ENCODE measurements at regions not wholly inside any gene's neighbourhood (a gene's known extent, or its start where the extent isn't known, plus 50 kb on each side); places are given as distances from the start of the nearest gene placed in this dataset.
"Not testable (repeated sequence)": the region's sequence is repeated elsewhere in the genome, so short reads cannot be mapped to it uniquely, and the experiment has no call there.

- no peak for TF ChIP-seq CTCF (IDR thresholded peaks at IDR 0.05; ENCODE audit: extremely low read depth, missing control alignments)
- no peak for DNase-seq (ENCODE audit: low spot score)
Observed at GRCh38 chr20:50333812-50334211, 143.2 kb downstream of the CEBPB start.

- not testable (repeated sequence) for DNase-seq (ENCODE audit: low spot score)
Observed at GRCh38 chr20:50334512-50334911, 143.9 kb downstream of the CEBPB start.

- peak; percentile 45 for DNase-seq (ENCODE audit: low spot score)
Observed at GRCh38 chr20:50335105-50335504, 144.5 kb downstream of the CEBPB start.

GRCh38 chr20:50335866-50336265, 145.2 kb downstream of the CEBPB start:
- no peak for TF ChIP-seq CTCF (IDR thresholded peaks at IDR 0.05; ENCODE audit: extremely low read depth, missing control alignments)
- DNase-seq (ENCODE audit: low spot score) = no peak

More at GRCh38 chr20:50335105-50335504, 144.5 kb downstream of the CEBPB start:
- TF ChIP-seq CTCF (IDR thresholded peaks at IDR 0.05; ENCODE audit: extremely low read depth, missing control alignments) = no peak

- no peak for TF ChIP-seq CTCF (IDR thresholded peaks at IDR 0.05; ENCODE audit: extremely low read depth, missing control alignments)
- no peak for DNase-seq (ENCODE audit: low spot score)
Observed at GRCh38 chr20:50336661-50337060, 146.0 kb downstream of the CEBPB start.

GRCh38 chr20:50337521-50338466, 147.2 kb downstream of the CEBPB start:
- DNase-seq (ENCODE audit: low spot score) = no peak
- TF ChIP-seq CTCF (IDR thresholded peaks at IDR 0.05; ENCODE audit: extremely low read depth, missing control alignments) = no peak

- DNase-seq (ENCODE audit: low spot score) = peak; percentile 84
Observed at GRCh38 chr20:50338479-50339391, 148.1 kb downstream of the CEBPB start.

More at GRCh38 chr20:50338479-50339391, 148.1 kb downstream of the CEBPB start:
- no peak for TF ChIP-seq CTCF (IDR thresholded peaks at IDR 0.05; ENCODE audit: extremely low read depth, missing control alignments)
